T-helper 22 cell (primary cell): ENCODE measurements at regions not wholly inside any gene's neighbourhood (a gene's known extent, or its start where the extent isn't known, plus 50 kb on each side); places are given as distances from the start of the nearest gene placed in this dataset.
"Not testable (repeated sequence)": the region's sequence is repeated elsewhere in the genome, so short reads cannot be mapped to it uniquely, and the experiment has no call there.

Experiments
- DNase-seq: peaks from one replicate; pipeline ENCODE4 v3.0.0-alpha.2; 2020; ENCODE audit warnings: low read depth

- DNase-seq, result no peak
Observed at GRCh38 chr10:64586934-64587503, 1065.8 kb downstream of the REEP3 start.

- no peak for DNase-seq
Observed at GRCh38 chr10:64594072-64594471, 1072.9 kb downstream of the REEP3 start.

DNA sequence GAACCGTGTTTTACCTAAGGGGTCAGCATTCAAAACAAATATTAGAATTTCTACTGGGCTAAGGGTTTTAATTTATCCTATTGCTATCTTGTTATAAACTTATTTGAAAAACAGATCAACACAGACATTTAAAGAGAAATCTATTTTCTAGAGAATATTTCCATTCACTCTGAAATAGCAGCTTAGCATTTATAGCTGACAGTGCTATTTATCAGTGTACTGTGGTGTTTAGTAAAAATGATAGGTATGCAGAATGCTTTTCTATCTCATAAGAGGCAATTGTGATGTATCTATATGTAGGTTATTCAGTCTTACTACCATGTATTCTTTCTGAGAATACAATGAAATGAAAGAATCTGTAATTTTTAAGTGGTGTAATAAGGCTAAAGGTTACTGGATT lies 1077.4 kb downstream of the REEP3 start:
- DNase-seq, result no peak

DNA sequence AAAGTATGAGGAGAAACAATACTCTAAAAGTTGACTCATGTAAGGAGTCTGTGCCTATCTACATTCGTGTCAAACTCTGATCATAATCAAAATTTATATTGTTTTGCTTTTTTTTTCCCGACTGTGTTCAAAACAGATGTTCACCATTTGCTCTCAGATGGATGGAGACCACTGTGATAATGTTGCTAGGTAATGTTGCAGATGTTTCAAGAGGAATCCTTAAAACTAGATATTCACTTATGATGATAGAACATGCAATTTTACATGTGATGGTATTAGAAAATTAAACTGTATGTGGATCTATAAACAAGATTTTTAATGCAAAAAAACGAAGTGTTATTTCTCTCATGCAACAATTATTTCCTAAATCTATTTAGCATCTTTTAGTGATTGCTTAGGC lies 1080.1 kb downstream of the REEP3 start:
- DNase-seq, result no peak

DNA sequence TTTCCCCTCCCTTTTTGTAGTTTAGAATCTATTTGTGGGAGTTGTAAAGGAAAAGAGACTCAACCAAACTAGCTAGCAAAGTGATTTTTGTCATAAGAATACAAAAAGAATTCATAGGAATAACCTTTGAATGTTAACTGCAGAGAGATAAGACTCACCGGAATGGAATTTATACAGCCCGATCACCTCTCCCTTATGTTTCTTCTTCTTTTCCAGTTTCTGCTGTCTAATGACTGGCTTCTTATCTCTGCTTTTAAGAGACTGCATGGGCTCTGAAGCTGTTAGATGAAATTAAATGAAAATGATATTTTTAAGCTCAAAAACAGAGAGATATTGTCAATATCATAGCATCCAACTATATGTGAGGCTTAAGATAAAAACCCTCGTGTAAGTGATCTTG lies 1095.9 kb downstream of the REEP3 start:
- no peak for DNase-seq

DNA sequence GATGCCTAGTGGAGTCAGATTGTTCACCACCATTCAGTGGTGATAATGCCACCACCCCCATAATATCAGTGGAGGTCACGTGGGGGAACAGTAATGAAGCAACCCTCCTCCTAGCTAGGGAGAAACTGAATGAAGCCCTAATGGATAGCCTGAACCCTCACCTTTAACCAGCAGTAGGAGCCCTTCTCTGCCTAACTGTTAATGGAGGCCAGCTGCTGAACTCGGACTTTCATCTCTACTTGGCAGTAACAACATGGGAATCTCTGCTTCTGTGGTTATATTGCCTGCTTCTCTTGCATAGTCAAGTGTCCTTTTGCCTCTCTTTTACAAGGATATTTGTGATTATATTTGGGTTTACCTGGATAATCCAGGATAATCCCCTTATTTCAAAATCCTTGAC lies 1097.9 kb downstream of the REEP3 start:
- DNase-seq, result no peak

DNA sequence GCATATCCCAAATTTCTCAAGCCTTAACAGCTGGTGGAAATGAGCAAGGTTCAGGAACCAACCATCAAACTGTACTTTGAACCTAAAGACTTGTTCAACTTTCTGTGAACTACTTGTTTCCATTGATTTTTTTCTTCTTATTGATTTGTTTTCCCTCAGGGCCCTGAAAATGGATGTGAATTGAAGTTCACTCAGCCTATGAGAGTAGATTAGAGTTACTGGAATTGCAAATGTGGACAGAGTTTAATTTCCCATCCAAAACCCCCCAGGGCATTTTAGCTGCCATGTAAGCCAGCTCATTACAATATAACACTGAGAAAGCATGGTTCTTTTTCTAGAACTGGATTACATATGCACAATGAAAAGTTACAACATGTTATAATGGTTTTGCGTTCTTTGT lies 1105.7 kb downstream of the REEP3 start:
- no peak for DNase-seq

GRCh38 chr10:64630534-64630933 lies 1109.3 kb downstream of the REEP3 start:
- DNase-seq, result no peak

DNA sequence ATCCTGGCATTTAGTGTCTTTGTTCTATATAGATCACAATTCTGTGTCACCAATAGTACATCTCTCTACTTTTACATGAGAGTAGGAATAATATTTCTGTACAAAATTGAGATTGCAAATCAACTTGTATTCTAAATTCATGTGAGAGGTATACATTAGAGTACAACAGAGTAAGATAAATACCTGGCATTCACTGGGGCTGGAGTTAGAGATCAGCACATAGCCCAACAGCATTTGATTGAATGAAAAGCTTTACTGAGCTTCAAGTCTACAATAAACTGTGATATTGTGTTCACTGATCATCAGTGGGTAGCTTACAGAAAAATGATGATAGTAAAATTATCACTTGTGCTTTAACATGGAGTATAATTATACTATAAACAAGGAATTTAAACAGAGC lies 1114.7 kb downstream of the REEP3 start:
- no peak for DNase-seq

GRCh38 chr10:64636461-64636860 lies 1115.3 kb downstream of the REEP3 start:
- DNase-seq, result no peak

GRCh38 chr10:64637939-64638338 lies 1116.7 kb downstream of the REEP3 start:
- no peak for DNase-seq

GRCh38 chr10:64648915-64649314 lies 1127.7 kb downstream of the REEP3 start:
- no peak for DNase-seq

DNA sequence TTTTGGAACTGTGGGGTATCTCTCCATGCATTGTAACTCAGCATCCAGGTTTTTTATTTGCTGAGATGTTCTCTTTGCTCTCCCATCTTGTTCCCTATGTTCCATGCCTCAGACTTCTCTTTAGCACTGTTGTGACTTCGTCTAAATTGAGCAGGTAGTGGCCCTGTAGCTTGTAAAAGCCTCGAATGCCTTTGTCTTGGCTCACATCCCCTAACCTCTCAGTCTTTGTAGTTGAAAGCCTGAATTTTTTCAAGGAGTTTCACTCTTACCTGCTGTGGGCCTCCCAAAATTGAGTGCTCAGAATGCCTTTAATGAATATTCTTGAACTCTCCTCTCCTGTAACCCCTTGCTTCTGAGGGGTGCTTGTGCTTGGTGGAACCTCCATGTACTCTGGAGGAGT lies 1137.3 kb downstream of the REEP3 start:
- no peak for DNase-seq

GRCh38 chr10:64659311-64659710 lies 1138.1 kb downstream of the REEP3 start:
- DNase-seq, result no peak

DNA sequence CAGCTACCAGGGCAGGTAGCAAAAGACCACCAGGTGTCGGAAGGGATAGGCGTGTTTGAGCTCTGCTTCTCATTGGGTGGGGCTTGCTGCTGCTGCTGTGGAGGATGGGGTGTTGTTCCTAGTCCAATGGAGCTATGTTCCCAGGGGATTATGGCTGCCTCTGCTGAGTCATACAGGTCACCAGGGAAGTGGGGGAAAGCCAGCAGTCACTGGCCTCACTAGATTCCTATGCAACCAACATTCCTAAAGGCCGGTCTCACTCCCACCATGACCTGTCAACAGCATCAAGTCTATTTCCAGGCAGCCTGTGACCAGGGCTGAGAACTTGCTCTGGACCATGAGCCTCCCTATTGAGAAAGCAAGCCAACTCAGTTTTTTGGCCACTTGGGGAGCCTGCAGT lies 1160.8 kb downstream of the REEP3 start:
- DNase-seq, result no peak

DNA sequence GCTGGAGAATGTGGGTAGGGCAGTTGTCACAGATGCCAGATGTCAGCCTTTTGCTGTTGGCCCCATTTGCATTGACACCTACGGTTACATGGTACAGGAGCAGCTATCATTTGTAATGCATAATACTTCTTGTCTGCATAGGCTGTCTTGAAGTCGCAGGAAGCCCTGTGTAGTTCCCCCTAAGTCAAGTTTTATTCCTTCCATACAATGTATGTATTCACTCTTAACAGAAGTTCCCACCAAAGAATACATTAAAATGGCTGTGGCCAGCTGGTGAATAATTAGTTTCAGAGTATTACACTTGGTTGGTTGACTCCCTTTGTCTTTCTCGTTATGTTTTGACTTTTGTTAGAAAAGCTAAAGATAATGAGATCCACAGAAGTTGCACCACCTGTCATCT lies 1169.0 kb downstream of the REEP3 start:
- DNase-seq, result no peak

GRCh38 chr10:64699244-64699643 lies 1178.0 kb downstream of the REEP3 start:
- no peak for DNase-seq

DNA sequence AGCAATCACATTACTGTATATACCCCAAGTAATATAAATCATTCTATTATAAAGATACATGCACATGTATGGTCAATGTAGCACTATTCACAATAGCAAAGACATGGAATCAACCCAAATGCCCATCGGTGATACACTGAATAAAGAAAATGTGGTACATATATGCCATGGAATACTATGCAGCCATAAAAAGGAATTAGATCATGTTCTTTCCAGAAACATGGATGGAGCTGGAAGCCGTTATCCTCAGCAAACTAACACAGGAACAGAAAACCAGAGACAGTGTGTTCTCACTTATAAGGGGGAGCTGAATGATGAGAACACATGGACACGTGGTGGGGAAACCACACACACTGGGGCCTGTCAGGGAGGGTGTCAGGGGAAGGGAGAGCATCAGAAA lies 1180.9 kb downstream of the REEP3 start:
- DNase-seq, result not testable (repeated sequence)

- DNase-seq, result no peak
Observed at GRCh38 chr10:64708884-64709681, 1187.9 kb downstream of the REEP3 start.

DNA sequence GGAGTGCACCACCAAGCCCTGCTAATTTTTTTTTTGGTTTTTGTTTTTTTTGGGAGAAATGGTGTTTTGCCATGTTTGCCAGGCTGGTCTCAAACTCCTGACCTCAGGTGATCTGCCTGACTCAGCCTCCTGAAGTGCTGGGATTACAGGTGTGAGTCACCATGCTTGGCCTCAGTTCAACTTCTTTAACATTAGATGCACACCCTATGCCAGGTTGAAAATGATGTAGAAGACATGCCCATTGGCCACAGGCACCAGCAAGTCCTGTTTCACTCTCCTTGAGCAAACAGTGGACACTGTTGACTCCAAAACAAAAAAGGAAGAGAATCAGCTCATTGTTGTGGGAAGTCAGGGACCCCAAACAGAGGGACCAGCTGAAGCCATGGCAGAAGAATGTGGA lies 1205.3 kb downstream of the REEP3 start:
- no peak for DNase-seq

GRCh38 chr10:64731016-64731415 lies 1209.8 kb downstream of the REEP3 start:
- no peak for DNase-seq

- DNase-seq, result no peak
Observed at GRCh38 chr10:64732372-64732957, 1211.3 kb downstream of the REEP3 start.

DNA sequence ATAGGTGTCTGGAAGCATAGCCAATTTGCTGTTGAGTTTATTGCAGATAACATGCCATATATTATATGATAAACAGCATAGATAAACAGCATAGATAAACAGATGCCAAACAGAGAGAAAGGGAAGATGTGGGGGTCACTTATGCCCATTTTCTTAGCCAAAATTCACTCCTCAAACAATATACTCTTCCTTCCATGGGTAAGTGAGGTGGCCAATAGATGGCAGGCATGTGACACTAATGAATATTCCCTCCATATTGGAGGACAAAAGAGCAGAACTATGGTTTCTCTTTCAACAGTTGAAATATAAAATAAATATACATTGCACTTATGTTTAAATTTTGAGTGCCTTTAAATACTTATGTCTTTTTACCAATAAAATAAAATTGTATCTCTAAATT lies 1212.8 kb downstream of the REEP3 start:
- no peak for DNase-seq

DNA sequence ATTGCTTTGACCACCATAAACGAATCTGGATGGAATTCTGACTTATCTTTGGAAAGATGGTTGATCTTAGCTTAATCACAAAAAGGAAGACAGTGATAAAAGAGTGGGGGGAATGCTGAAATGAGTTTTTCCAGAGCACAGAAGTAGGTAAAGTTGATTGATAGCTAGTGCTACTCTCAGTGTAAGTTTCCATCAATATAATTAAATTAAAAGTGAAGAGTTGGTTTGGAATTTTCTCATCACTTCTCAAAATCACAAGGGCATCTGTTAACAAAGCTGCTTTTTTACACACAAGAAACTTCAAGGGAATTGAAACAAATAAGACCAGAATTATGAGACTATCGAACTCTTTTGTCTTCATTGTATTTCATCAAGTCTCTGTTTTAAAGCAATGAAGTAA lies 1217.3 kb downstream of the REEP3 start:
- no peak for DNase-seq
